ENCODE measurements at regions not wholly inside any gene's neighbourhood (a gene's known extent, or its start where the extent isn't known, plus 50 kb on each side); places are given as distances from the start of the nearest gene placed in this dataset.

DNA sequence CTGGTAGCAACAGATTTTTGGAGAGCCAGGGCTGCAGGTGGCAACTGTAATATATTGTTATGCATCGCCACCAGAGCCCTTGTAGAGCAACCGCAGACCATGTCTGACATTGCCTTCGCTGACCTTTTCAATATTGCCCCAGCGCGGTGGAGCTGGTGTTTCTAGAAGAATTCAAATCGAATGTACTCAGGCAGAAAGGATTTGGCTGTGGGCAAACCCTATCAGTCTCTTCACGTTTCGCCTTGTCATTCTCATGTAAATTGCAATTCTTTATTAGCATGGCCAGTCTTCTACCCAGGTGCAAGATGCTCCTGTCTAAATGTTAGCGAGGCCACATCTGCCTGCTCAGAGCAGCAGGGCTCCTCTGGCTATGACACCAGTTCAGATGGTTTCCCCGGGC lies 490.2 kb upstream of the AUTS2 start:
- TF ChIP-seq, protein P1, sequence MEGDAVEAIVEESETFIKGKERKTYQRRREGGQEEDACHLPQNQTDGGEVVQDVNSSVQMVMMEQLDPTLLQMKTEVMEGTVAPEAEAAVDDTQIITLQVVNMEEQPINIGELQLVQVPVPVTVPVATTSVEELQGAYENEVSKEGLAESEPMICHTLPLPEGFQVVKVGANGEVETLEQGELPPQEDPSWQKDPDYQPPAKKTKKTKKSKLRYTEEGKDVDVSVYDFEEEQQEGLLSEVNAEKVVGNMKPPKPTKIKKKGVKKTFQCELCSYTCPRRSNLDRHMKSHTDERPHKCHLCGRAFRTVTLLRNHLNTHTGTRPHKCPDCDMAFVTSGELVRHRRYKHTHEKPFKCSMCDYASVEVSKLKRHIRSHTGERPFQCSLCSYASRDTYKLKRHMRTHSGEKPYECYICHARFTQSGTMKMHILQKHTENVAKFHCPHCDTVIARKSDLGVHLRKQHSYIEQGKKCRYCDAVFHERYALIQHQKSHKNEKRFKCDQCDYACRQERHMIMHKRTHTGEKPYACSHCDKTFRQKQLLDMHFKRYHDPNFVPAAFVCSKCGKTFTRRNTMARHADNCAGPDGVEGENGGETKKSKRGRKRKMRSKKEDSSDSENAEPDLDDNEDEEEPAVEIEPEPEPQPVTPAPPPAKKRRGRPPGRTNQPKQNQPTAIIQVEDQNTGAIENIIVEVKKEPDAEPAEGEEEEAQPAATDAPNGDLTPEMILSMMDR (conservative IDR thresholded peaks at IDR 0.05 in 1 of 2, IDR thresholded peaks at IDR 0.05 in 1 of 2; ENCODE audit: low read depth in 1 of 2, low read length in 2 of 2), result no peak
- no peak for TF ChIP-seq EZH2 (IDR thresholded peaks at IDR 0.05; ENCODE audit: low read length, missing control alignments)

All from fibroblast of lung (primary cell).